ENCODE measurements at regions not wholly inside any gene's neighbourhood (a gene's known extent, or its start where the extent isn't known, plus 50 kb on each side); places are given as distances from the start of the nearest gene placed in this dataset.

GRCh38 chr14:82911930-82912329 is 1378.3 kb upstream of the SEL1L start:
- H3K4me3 ChIP-seq (ENCODE audit: low read length): no peak overlapping the region
- no peak for ATAC-seq (ENCODE audit: poor library complexity)
- H3K27me3 ChIP-seq (ENCODE audit: control insufficient read depth in 1 of 2, insufficient read depth in 2 of 2, low read length in 2 of 2): no peaks in the 10 kb centered on the region
- H3K9me3 Mint-ChIP-seq: peaks cover 8% of the 10 kb centered on the region
- H3K4me1 ChIP-seq (ENCODE audit: insufficient read depth, low read length): no peaks in the 10 kb centered on the region
- no peaks in the 10 kb centered on the region for H3K27me3 Mint-ChIP-seq
- H3K36me3 Mint-ChIP-seq (ENCODE audit: low read depth): no peaks in the 10 kb centered on the region
- ChIA-PET POLR2A (no interaction called here), CTCF (no interaction called here)
- no peak overlapping the region for H3K4me3 Mint-ChIP-seq
- no peaks in the 10 kb centered on the region for H3K36me3 ChIP-seq (ENCODE audit: insufficient read depth, low read length)
- H3K4me1 Mint-ChIP-seq (ENCODE audit: low read depth): no peaks in the 10 kb centered on the region
- H3K27ac Mint-ChIP-seq: no peak overlapping the region
- intact Hi-C loops (cut with DNase I, micrococcal nuclease): no loop called here
- TF ChIP-seq CTCF (IDR thresholded peaks at IDR 0.05): no peak
- H3K9me3 ChIP-seq (ENCODE audit: control insufficient read depth in 1 of 2, insufficient read depth in 1 of 2, low read length in 2 of 2): no peaks in the 10 kb centered on the region
- no peak overlapping the region for H3K27ac ChIP-seq (ENCODE audit: low read depth in 1 of 2, low read length in 2 of 2)
- DNase-seq: no peak

- CTCF ChIA-PET: no interaction called here
Measured at GRCh38 chr14:82913396-82913795, 1379.7 kb upstream of the SEL1L start.

GRCh38 chr14:82915381-82915780 is 1381.7 kb upstream of the SEL1L start:
- Histone ChIP-seq H3K9me3 (ENCODE audit: control insufficient read depth in 1 of 2, insufficient read depth in 1 of 2, low read length in 2 of 2) (peaks cover 0 to 6% of the 10 kb centered on the region in 2 experiments), H3K4me1 (ENCODE audit: insufficient read depth, low read length) (no peaks in the 10 kb centered on the region), H3K4me3 (ENCODE audit: low read length) (no peak overlapping the region), H3K27ac (ENCODE audit: low read depth in 1 of 2, low read length in 2 of 2) (no peak overlapping the region), H3K36me3 (ENCODE audit: insufficient read depth, low read length) (no peaks in the 10 kb centered on the region), H3K27me3 (ENCODE audit: control insufficient read depth in 1 of 2, insufficient read depth in 2 of 2, low read length in 2 of 2) (no peaks in the 10 kb centered on the region)
- POLR2A ChIA-PET: no interaction called here
- Mint-ChIP-seq H3K27ac (no peak overlapping the region), H3K4me3 (no peak overlapping the region), H3K9me3 (peaks cover 8% of the 10 kb centered on the region), H3K27me3 (no peaks in the 10 kb centered on the region), H3K4me1 (ENCODE audit: low read depth) (no peaks in the 10 kb centered on the region), H3K36me3 (ENCODE audit: low read depth) (no peaks in the 10 kb centered on the region)
- no peak for ATAC-seq (ENCODE audit: poor library complexity)
- intact Hi-C loops (cut with DNase I, micrococcal nuclease): no loop called here
- DNase-seq: no peak
- CTCF ChIA-PET: no interaction called here
- TF ChIP-seq CTCF (IDR thresholded peaks at IDR 0.05): no peak

More at GRCh38 chr14:82913396-82913795, 1379.7 kb upstream of the SEL1L start:
- ATAC-seq (ENCODE audit: poor library complexity) (no peak), DNase-seq (no peak)
- H3K4me3 Mint-ChIP-seq: no peak overlapping the region
- POLR2A ChIA-PET: no interaction called here
- TF ChIP-seq CTCF (IDR thresholded peaks at IDR 0.05): no peak
- H3K27me3 Mint-ChIP-seq: no peaks in the 10 kb centered on the region
- H3K27ac ChIP-seq (ENCODE audit: low read depth in 1 of 2, low read length in 2 of 2): no peak overlapping the region
- H3K9me3 Mint-ChIP-seq: peaks cover 12% of the 10 kb centered on the region
- no peaks in the 10 kb centered on the region for H3K27me3 ChIP-seq (ENCODE audit: control insufficient read depth in 1 of 2, insufficient read depth in 2 of 2, low read length in 2 of 2)
- intact Hi-C loops (cut with DNase I, micrococcal nuclease): no loop called here
- H3K27ac Mint-ChIP-seq: no peak overlapping the region
- H3K36me3 ChIP-seq (ENCODE audit: insufficient read depth, low read length): no peaks in the 10 kb centered on the region
- H3K9me3 ChIP-seq (ENCODE audit: control insufficient read depth in 1 of 2, insufficient read depth in 1 of 2, low read length in 2 of 2): no peaks in the 10 kb centered on the region
- H3K36me3 Mint-ChIP-seq (ENCODE audit: low read depth): no peaks in the 10 kb centered on the region
- no peaks in the 10 kb centered on the region for H3K4me1 Mint-ChIP-seq (ENCODE audit: low read depth)
- no peaks in the 10 kb centered on the region for H3K4me1 ChIP-seq (ENCODE audit: insufficient read depth, low read length)
- H3K4me3 ChIP-seq (ENCODE audit: low read length): no peak overlapping the region

All from CD4-positive, alpha-beta T cell (primary cell).